Inflammatory macrophage treated with lipopolysaccharide for 4 hours (primary cell): ENCODE measurements at regions not wholly inside any gene's neighbourhood (a gene's known extent, or its start where the extent isn't known, plus 50 kb on each side); places are given as distances from the start of the nearest gene placed in this dataset.
"Not testable (repeated sequence)": the region's sequence is repeated elsewhere in the genome, so short reads cannot be mapped to it uniquely, and the experiment has no call there.

Experiments
- DNase-seq: peaks from one replicate; pipeline ENCODE4 v3.0.0-alpha.2; 2020

- DNase-seq, result no peak
These were observed 677.6 kb upstream of the ID4 start for GRCh38 chr6:19159561-19159960.

GRCh38 chr6:19160081-19160730 is 677.0 kb upstream of the ID4 start:
- DNase-seq, result no peak

GRCh38 chr6:19167251-19167650 is 669.9 kb upstream of the ID4 start:
- DNase-seq, result no peak

DNA sequence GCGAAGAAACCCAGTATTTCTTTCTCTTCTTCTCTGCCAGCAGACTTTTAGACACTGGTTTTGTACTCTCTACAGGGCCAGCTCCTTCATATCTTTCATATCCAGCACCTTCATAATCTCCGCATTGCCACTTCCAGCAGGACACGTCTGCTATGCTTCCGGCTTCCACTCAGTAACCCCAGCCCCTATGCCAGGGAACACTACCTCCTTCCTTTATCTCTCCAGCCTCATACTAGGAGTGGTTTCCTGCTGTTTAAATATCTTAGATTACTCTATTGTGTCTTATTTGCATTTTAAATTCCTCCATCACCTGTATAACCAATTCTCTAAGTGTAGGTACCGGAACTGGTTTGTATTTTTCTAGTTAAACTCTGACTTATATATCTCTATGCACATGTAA is 667.8 kb upstream of the ID4 start:
- DNase-seq, result no peak

DNA sequence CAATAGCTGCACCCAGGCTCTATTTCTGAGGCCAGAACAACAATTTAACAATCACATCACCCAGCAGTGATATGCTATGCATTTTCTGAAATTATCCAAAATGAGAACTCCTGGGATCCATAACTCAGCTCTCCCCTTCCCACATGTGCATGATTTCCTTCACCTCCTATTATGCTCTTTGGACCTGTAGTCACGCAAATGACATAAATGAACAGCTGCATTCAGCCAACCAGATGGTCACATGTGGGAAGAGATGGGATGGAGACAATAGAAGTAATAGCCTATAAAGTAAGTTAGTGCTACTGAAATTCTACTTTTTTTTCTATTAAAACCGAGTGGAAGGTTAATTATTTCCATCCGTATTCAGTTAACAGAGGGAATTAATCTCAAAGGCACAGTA is 662.1 kb upstream of the ID4 start:
- no peak for DNase-seq

DNA sequence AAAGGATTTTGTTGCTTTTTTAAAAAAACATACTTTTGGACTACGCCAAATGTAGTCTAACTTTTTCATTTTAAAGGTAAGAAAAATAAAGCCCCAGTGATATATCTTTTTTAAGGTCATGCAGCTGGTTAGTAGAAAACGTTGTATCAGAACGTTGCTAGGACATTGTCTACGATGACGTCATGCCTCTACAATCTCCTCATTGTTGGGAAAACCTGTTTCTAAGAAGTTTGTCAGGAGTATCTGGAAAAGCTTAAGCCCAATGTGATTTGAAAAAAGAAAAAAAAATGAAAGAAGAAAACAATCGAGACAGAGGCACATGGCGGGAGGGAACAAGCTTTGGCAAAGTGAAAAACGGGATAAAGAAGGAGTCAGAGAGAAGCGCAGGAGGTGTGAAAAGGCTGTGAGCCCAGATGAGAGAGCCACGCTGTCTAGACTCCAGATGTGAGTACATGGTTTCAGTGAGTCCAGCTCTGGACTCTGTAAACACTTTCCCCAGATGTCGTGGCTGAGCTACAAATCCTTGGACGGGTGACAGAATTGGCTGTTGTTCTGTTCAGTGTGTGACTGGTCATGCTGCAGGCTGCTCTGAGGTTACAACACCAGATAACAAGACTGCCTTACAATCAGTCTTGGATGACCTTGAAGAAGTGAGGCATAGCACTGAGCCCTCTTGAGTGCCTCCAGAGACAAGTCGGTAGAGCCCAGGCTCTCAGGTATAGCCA is 656.7 kb upstream of the ID4 start:
- DNase-seq, result no peak

DNA sequence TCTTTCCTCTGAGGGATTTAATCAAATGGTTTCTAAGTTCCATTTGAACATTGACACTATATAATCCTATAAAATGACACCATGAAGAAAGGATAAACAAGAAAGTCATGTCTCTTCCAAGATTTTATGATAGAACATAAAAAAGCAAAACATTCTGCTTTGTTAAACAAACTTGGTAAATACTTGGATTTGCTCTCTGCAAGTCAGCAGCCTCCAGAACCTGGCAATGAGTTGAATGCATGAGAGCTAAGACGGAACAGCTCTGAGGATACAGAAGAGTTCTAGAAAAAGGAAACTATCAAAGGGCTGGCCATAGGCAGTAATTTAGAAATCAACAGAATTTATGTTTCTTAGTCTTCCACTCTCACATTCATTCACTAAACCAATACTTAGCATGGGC is 656.0 kb upstream of the ID4 start:
- no peak for DNase-seq

- DNase-seq, result no peak
These were observed 643.5 kb upstream of the ID4 start for GRCh38 chr6:19193624-19194023.

- no peak for DNase-seq
These were observed 632.7 kb upstream of the ID4 start for GRCh38 chr6:19204445-19204844.

DNA sequence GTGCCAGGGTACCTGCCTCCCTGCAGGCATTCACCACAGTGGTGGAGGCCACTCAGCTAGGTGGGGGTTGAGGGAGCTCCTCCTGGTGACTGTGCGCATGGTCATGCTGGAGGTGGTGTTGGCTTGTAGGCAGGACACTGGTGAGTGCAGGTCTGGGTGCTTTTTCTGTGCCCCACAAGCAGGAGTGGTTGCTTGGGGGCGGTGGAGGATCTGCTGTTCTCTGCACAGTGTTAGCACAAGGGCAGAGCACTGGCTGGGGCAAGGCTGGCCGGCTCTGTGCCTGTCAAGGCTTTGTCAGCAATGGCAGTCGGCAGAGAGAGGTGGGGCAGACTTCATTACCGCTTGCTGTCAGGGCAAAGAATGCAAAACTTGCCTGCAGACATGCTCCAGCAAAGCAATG is 632.1 kb upstream of the ID4 start:
- no peak for DNase-seq

- no peak for DNase-seq
These were observed 628.0 kb upstream of the ID4 start for GRCh38 chr6:19209202-19209601.

DNA sequence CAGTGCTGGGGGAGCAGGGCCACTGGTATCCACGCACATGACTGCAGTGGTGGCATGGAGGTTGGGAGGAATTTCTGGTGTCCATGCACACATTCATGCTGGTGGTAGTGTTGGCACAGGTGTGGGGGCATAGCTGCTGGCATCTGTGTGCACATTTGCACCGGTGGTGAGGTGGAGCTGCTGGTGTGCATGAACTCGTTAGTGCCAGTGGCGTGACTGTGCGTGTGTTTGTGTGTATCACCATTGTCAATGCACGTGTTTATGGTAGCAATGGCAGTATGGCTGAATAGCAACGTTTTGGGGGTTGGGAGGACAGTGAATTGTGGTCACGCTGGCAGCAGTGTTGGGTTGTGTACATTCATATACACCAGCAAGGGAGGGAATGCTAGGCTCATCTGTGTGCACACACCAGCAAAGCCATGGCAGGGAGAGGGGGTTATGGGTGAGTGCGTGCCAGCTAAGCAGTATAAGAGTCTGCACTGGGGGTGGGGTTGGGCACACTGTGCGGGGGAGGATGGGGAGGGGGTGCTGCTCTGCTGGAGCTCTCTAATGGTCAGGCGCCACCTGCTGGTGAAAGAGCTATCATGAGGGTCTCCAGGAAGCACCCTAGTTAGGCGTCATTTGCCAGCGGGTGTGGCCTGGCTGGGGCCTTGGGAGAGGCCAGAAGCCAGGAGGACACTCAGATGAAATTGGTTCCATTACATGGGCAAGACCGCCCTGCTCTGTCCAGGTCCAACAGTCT is 626.1 kb upstream of the ID4 start:
- DNase-seq, result no peak

DNA sequence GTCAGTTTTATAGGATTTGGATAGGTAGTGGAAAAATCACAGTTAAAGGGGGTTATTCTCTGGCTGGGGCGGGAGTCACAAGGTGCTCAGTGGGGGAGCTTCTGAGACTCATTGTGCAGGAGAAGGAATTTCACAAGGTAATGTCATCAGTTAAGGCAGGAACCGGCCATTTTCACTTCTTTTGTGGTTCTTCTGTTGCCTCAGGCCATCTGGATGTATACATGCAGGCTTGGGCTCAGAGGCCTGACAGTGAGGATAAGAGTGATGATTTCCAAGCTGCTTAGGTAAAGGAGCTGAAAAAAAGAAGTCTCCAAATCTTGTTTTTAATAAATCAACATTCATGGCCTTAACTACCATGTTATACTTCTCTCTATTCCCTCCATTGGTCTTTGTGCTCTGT is 622.9 kb upstream of the ID4 start:
- no peak for DNase-seq

DNA sequence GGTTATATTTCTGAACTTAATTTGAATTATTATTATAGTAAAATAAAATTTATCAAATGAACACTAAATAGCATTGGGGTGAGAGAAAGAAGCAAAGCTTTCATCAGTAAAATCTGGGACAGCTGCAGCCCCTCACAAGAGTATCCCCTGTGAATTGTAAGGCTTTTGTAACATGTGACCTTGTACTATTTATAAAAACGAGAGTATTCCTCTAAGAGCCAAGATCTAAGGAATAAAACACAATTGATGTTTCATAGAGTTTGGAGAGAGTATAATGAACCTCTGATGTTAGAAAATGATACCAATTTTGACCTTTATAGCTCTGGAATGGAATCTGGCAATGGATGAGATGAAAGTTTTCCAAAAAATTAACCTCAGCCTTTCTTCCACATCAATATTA is 617.2 kb upstream of the ID4 start:
- DNase-seq, result no peak

- no peak for DNase-seq
These were observed 605.1 kb upstream of the ID4 start for GRCh38 chr6:19231878-19232561.

DNA sequence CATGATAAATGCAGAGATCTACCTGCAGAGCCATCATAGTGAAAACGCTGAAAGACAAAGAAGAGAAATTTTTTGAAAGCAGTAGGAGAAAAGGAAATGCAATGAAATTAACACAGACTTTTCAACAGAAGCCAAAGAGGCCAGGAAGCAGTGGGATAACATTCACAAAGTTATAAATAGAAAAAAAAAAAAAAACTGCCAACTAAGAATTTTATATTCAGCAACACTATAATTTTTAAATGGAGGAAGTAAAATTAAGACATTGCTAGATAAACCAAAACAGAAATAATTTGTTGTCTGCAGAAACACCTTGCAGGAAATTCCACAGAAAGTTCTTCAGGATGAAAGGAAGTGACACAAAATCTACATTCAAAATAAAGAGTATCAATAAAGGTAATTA is 591.5 kb upstream of the ID4 start:
- DNase-seq, result no peak

DNA sequence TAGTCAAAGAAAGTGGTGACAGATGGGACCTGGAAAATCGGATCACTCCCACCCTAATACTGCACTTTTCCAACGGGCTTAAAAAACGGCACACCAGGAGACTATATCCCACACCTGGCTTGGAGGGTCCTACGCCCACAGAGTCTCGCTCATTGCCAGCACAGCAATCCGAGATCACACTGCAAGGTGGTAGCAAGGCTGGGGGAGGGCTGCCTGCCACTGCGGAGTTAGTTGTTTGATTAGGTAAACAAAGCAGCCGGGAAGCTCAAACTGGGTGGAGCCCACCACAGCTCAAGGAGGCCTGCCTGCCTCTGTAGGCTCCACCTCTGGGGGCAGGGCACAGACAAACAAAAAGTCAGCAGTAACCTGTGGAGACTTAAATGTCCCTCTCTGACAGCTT is 590.0 kb upstream of the ID4 start:
- not testable (repeated sequence) for DNase-seq

DNA sequence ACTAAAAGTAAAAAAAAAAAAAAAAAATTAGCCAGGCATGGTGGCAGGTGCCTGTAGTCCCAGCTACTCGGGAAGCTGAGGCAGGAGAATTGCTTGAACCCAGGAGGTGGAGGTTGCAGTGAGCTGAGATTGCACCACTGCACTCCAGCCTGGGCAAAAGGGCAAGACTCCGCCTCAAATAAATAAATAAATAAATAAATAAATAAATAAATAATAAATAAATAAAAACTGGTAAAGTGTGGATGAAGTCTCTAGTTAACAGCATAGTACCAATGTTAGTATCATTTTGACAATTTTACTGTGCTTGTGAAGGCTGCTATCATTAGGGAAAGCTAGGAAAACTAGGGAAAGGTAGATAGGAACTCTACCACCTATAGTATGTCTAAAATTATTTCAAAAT is 581.0 kb upstream of the ID4 start:
- DNase-seq, result not testable (repeated sequence)

DNA sequence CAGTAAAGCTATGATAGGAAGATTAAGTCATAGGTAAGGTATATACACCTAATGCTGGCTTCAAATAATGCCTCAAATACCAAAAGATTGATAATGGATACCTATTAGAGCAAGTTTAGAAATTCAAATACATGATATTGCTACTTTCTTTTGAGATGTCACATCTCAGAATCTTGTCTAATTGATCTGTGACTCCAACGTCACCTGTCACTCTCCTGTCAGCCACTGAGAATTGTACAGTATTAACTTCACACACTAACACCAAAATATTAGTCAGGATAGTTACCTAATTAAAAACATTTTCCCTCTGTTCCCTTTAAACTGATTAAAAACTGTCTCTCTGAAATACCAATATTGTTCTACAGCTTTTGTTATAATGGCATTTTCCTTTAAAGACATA is 575.5 kb upstream of the ID4 start:
- no peak for DNase-seq

DNA sequence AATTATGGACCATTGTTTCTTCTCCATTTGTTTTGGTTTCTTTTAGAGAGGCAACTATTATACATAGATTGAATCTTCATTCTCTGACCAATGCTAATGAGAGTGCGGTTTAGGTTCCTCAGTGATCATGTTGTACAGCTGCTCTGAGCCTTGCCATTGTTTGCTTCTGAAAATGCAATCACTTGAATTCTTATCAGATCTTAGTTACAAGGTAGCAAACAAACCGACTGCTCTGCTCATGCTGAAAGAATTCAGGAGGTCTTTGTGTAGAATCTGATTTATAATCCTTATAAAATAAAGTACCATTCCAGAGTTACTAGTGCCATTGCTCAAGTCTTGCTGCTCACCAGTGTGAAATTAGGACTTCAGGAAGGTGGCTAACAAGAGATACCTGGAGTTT is 569.1 kb upstream of the ID4 start:
- DNase-seq, result no peak

GRCh38 chr6:19268718-19269117 is 568.5 kb upstream of the ID4 start:
- DNase-seq, result no peak

DNA sequence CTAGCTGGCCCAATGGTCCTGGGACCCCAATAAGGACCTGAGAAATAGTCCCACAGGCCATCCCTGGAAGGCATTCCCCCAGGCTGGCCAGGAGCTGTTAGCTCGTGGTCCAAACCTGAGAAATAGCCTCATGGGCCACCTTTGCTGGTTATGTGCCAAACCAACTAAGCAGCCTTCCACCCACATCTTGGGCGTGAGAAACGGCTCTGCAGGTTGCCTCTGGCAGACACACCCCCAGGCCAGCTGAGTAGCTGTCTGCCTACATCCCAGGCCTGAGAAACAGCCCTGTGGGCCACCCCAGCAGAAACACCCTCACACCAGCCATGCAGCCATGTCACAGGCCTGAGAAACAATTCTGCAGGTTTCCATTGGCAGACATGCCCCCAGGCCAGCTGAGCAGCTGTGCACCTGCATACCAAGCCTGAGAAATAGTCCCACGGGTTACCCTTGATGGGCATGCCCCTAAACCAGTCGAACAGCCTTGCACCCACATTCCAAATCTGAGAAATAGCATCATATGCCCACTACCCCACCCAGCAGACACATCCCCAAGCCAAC is 567.8 kb upstream of the ID4 start:
- DNase-seq, result no peak

- no peak for DNase-seq
These were observed 566.6 kb upstream of the ID4 start for GRCh38 chr6:19270616-19271015.
